GM10248 (cell line): ENCODE measurements at regions not wholly inside any gene's neighbourhood (a gene's known extent, or its start where the extent isn't known, plus 50 kb on each side); places are given as distances from the start of the nearest gene placed in this dataset.

ENCODE experiments used
- CTCF ChIA-PET: fragments of 300-600 bp; sonication (Branson Sonifier 250); formaldehyde crosslinking; extraction: SDS; loops from one replicate; lab custom pipeline; 2021; ENCODE audit warnings: antibody characterized with exemption; lab: Yijun Ruan, JAX
- POLR2A ChIA-PET: fragments of 350-650 bp; sonication (Branson Sonifier 250); formaldehyde crosslinking; extraction: SDS; loops from one replicate; lab custom pipeline; 2020; ENCODE audit warnings: antibody characterized with exemption; lab: Yijun Ruan, JAX
- DNase-seq: peaks from one replicate; pipeline ENCODE4 v3.0.0; 2012; ENCODE audit errors: extremely low spot score
- TF ChIP-seq, protein P1 (sequence below): IDR thresholded peaks from 2 replicates; pipeline ENCODE4 v1.5.1; 2012; ENCODE audit warnings: mild to moderate bottlenecking, low read depth; ENCODE audit errors: extremely low read depth, missing control alignments, control extremely low read depth

DNA sequence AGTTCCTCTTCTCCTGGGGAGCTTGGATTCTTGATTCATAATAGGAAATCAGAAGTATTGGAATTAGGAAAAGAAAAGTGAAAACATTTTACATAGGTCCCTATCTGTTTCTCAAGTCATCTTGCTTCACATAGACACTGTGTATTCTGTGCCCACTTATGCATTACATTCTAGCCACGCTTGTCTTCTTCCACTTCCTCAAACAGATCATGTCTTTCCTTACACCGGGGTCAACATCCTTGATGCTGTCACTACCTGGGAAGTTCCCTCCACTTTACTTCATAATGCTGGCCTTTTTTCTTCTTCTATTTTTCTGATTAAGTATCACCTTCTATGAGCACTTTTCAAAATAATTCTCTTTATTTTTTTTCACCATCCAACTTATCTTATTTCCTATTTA is 606.4 kb upstream of the CDH8 start:
- peak; percentile 5 for DNase-seq
- CTCF ChIA-PET, result no interaction called here
- TF ChIP-seq, protein P1, sequence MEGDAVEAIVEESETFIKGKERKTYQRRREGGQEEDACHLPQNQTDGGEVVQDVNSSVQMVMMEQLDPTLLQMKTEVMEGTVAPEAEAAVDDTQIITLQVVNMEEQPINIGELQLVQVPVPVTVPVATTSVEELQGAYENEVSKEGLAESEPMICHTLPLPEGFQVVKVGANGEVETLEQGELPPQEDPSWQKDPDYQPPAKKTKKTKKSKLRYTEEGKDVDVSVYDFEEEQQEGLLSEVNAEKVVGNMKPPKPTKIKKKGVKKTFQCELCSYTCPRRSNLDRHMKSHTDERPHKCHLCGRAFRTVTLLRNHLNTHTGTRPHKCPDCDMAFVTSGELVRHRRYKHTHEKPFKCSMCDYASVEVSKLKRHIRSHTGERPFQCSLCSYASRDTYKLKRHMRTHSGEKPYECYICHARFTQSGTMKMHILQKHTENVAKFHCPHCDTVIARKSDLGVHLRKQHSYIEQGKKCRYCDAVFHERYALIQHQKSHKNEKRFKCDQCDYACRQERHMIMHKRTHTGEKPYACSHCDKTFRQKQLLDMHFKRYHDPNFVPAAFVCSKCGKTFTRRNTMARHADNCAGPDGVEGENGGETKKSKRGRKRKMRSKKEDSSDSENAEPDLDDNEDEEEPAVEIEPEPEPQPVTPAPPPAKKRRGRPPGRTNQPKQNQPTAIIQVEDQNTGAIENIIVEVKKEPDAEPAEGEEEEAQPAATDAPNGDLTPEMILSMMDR, result no peak
- POLR2A ChIA-PET, result no interaction called here

DNA sequence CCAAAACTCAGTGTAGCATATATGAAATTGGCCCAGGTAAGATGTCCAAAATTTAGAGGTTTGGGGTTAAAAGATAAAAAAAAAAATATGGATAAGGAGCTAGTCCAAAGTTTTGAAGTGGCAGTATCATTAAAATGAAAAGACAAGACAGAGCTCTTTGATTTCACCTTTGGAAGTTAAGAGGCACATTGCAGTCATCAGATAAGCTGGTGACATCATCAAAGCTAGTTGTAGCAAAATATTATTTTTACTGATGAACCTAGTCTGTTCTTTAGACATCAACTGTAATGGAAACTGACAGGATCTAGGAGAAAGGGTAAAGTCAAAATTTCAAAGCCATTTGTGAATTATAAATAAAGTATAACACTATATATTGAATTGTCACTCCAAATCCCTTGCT is 603.7 kb upstream of the CDH8 start:
- TF ChIP-seq, protein P1, result no peak
- no peak for DNase-seq
- ChIA-PET POLR2A (no interaction called here), CTCF (interaction anchor here (1.7 kb wide), 1 partner anchor 25 kb away, joined by 4 read pairs; no protein-coding TSS in a partner anchor)

DNA sequence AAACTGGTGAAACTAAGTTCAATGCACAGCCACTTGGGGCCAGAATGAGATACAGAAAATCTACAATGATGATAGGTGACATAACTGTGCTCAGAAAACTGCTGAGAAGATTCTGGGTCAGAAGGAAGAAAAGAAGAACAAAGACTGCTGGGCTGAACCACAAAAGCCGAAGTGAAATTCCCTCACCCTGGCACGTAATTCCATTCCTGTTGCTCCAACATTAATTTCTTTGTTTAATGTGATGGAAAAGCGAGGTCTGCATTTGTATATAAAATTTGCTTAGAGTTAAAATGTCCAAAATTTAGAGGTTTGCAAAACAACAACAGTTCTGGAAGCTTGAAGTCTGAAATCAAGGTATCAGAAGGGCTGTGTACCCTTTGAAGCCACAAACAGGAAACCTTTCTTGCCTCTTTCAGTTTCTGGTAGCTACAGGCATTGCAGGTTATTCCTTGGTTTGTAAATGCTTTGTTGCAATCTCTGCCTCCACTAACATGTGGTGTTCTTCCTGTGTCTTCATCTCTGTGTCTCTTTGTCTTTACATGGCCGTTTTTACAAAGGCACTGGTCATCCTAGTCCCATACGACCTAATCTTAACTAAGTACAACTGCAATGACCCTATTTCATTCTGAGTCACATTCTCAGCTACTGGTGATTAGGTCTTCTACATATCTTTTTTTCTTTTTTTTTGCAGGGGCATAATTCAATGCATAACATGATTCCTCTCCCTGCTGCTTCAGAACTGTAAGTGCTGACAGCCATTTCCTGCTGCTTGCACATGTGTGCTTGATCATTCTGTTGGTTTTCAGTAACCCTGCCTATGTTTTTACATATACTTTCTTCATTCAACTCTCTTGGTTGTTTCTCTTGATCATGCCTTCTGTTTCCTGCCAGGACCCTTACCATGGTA is 603.0 kb upstream of the CDH8 start:
- peak; percentile 20 for DNase-seq
- ChIA-PET CTCF (interaction anchor here (1.7 kb wide), 1 partner anchor 24 kb away, joined by 4 read pairs; no protein-coding TSS in a partner anchor), POLR2A (no interaction called here)
- TF ChIP-seq, protein P1, result no peak

DNA sequence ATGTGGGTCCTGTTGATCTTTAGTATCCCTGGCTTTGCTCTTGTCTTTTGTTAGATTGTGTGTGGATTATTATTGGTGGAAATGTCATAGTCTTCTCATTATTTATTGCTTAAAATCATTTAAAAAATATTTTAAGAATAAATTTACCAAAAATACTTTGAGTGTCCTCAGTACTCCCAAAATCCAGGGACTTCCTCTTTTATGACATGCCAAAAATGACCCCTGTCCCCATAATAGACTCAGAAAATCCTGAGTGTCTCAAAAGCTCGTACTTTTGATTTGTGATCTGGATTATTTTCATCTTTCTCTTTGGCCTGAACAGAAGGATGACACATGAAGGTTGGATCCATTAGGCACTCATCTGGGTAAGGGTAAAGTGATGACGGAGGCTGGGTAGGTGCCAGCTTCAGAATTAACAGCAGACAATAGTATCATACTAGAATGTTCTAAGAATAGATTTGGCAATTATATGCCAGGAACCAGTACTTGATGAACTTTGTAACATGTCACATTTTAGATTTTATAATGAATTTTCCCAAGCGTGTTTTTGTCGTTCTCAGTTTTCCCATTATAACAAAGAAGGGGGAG is 602.2 kb upstream of the CDH8 start:
- no peak for DNase-seq
- POLR2A ChIA-PET, result no interaction called here
- CTCF ChIA-PET, result interaction anchor here (1.7 kb wide), 1 partner anchor 23 kb away, joined by 4 read pairs; no protein-coding TSS in a partner anchor
- TF ChIP-seq, protein P1, result no peak

DNA sequence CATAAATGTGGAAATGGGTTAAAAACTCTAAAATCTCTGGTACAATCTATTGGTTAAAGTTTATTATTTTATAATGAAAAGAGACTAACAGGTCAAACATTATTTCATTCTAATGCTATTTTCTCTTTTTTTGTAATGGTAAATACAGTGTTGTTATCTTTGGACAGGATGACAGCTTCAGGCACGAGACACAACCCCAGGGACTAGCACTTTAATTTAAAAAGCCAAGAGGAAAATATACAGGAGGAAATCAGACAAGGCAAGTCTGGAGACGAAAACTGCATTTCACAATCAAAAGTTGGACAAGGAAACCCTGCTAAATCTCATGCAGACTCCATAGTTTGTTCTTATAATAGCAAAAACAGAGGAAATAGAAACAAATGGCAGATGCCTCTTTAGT is 589.1 kb upstream of the CDH8 start:
- TF ChIP-seq, protein P1, result no peak
- ChIA-PET CTCF (no interaction called here), POLR2A (no interaction called here)
- no peak for DNase-seq

DNA sequence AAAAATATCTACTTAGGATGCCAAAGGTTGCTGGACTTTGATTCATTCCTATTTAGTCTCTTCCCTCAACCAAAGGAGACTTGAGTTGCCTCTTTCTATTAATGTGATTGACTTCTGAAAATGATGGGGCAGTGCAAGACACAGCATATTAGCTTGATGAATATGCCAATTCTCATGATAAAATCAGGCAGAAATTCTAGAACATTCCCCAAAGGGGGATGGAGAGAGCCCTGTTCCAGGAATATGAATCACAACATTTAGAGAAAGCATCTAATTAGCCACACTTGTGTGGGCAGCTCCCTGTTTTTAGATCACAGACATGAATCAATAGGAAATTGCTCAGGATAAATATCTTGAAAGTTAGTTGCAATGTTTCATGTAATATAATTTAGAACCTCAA is 584.0 kb upstream of the CDH8 start:
- no peak for DNase-seq
- ChIA-PET POLR2A (no interaction called here), CTCF (interaction anchor here (1.0 to 1.1 kb wide), 2 partner anchors 17 to 48 kb away, joined by 3 read pairs; no protein-coding TSS in a partner anchor)
- TF ChIP-seq, protein P1, result no peak
